ENCODE measurements at regions not wholly inside any gene's neighbourhood (a gene's known extent, or its start where the extent isn't known, plus 50 kb on each side); places are given as distances from the start of the nearest gene placed in this dataset.
"Not testable (repeated sequence)": the region's sequence is repeated elsewhere in the genome, so short reads cannot be mapped to it uniquely, and the experiment has no call there.

DNA sequence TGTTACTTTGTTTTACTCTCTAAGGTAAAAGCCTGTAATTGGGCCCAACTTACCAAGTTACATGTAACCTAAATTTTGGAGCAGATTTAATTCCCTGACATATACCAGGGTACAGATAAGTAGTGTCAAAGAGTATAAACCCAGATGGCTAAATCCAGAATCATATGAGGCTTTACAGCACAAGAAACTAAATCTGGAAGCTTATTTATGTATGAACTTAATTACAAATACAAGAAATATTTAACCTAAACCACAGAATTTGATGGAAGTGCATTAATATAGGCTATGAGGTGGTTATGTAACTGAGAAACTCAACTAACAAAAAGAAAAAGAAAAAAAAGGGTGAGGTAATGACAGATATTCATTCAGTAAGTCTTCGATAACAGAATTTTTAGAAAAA, 930.2 kb upstream of the ALCAM start:
- Mint-ChIP-seq H3K4me3 (no peak overlapping the region), H3K27ac (no peak overlapping the region), H3K27me3 (no peaks in the 10 kb centered on the region), H3K9me3 (peaks cover 5% of the 10 kb centered on the region), H3K36me3 (no peaks in the 10 kb centered on the region), H3K4me1 (ENCODE audit: unreplicated experiment) (peaks cover 20% of the 10 kb centered on the region)
- TF ChIP-seq CTCF (conservative IDR thresholded peaks at IDR 0.05) = no peak
- no peak for DNase-seq (ENCODE audit: extremely low spot score, unreplicated experiment)

DNA sequence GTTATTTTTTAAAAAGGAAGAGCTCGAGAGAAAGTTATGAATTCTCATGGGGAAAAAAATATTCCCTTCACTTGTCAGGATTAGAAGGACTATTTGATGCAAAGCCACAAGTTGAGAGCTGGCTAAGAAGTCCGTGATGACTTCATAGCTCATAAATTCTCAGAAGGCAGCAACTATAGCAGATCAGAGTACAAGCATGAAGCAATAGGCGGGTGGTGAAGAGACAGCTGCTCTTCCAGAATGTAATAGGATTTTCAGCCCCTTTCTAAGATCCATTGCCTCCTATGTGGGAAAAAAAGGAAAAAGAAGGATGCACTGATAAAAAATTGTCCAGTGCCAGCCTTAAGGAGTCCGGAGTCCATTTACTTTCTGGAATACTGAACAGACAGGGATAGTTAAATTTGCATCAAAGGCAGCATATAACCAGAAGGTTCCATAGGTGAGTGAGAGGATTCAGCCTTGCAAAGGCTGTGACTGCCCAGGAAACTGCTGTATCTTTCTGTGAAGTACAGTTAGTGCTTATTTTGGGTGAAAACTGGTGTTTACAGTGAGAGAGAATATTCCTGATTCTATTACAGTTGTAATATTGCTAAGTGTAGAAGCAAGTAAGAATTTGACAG, 929.5 kb upstream of the ALCAM start:
- Mint-ChIP-seq H3K9me3 (peaks cover 5% of the 10 kb centered on the region), H3K36me3 (peaks cover 1% of the 10 kb centered on the region), H3K27me3 (no peaks in the 10 kb centered on the region), H3K4me3 (no peak overlapping the region), H3K27ac (peak overlapping the region; percentile 44), H3K4me1 (ENCODE audit: unreplicated experiment) (peaks cover 20% of the 10 kb centered on the region)
- no peak for DNase-seq (ENCODE audit: extremely low spot score, unreplicated experiment)
- TF ChIP-seq CTCF (conservative IDR thresholded peaks at IDR 0.05) = no peak

DNA sequence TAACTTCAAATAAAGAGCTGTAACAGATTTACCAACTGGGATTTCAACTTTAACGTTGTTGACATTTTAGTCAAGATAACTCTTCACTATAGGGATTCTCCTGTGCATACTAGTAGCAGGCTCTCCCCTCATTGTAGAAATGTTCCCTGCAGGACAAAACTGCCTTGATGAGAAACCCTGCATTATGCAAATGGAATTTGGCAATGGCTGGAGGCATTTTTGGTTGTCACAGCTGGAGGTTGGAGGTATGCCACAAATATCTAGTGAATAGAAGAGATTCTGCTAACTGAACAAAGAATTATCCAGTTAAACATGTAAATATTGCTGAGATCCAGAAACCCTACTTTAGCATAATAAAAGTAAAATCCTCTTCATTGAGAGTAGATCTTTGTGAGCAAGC, 928.8 kb upstream of the ALCAM start:
- peak overlapping the region; percentile 44 for H3K27ac Mint-ChIP-seq
- H3K36me3 Mint-ChIP-seq = peaks cover 4% of the 10 kb centered on the region
- H3K9me3 Mint-ChIP-seq = peaks cover 1% of the 10 kb centered on the region
- H3K4me1 Mint-ChIP-seq (ENCODE audit: unreplicated experiment) = peaks cover 20% of the 10 kb centered on the region
- no peaks in the 10 kb centered on the region for H3K27me3 Mint-ChIP-seq
- TF ChIP-seq CTCF (conservative IDR thresholded peaks at IDR 0.05) = no peak
- no peak overlapping the region for H3K4me3 Mint-ChIP-seq
- DNase-seq (ENCODE audit: extremely low spot score, unreplicated experiment) = no peak

GRCh38 chr3:104438706-104439105, 928.0 kb upstream of the ALCAM start:
- Mint-ChIP-seq H3K9me3 (no peaks in the 10 kb centered on the region), H3K27ac (peak overlapping the region; percentile 10), H3K36me3 (peaks cover 4% of the 10 kb centered on the region), H3K27me3 (no peaks in the 10 kb centered on the region), H3K4me3 (no peak overlapping the region), H3K4me1 (ENCODE audit: unreplicated experiment) (peaks cover 20% of the 10 kb centered on the region)
- no peak for TF ChIP-seq CTCF (conservative IDR thresholded peaks at IDR 0.05)
- DNase-seq (ENCODE audit: extremely low spot score, unreplicated experiment) = no peak

GRCh38 chr3:104445252-104445919, 921.3 kb upstream of the ALCAM start:
- not testable (repeated sequence) for H3K4me3 Mint-ChIP-seq; H3K9me3 Mint-ChIP-seq; H3K36me3 Mint-ChIP-seq; H3K4me1 Mint-ChIP-seq (ENCODE audit: unreplicated experiment); H3K27me3 Mint-ChIP-seq; DNase-seq (ENCODE audit: extremely low spot score, unreplicated experiment)
- peak overlapping the region; percentile 16 for H3K27ac Mint-ChIP-seq

- no peak overlapping the region for H3K4me3 Mint-ChIP-seq
- H3K36me3 Mint-ChIP-seq = peaks cover 5% of the 10 kb centered on the region
- H3K27me3 Mint-ChIP-seq = no peaks in the 10 kb centered on the region
- H3K27ac Mint-ChIP-seq = no peak overlapping the region
- TF ChIP-seq CTCF (conservative IDR thresholded peaks at IDR 0.05) = no peak
- DNase-seq (ENCODE audit: extremely low spot score, unreplicated experiment) = no peak
- peaks cover 4% of the 10 kb centered on the region for H3K9me3 Mint-ChIP-seq
- no peaks in the 10 kb centered on the region for H3K4me1 Mint-ChIP-seq (ENCODE audit: unreplicated experiment)
Measured at GRCh38 chr3:104447681-104448080, 919.0 kb upstream of the ALCAM start.

Data from type B pancreatic cell (in vitro differentiated cells).